ENCODE measurements at regions not wholly inside any gene's neighbourhood (a gene's known extent, or its start where the extent isn't known, plus 50 kb on each side); places are given as distances from the start of the nearest gene placed in this dataset.

DNA sequence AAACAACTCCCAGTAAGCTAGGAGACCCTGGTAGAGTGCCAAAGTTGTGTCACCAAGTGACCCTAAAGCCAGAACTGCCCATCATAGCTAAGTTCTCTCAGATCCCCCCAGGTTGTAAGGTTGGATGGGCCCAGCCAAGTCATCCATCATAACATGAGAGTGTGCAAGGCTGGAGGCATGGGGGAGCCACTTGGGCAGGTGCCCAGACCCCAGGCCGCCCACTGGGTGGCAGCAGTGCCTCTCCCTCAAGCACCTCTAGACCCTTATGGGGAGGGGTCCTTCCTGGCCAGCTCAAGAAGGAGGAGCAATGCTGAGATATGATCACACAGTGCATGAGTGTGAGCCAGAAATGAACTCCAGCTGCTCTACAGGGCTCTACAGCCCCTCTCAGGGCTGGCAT lies 154.5 kb downstream of the MYLK4 start:
- TF ChIP-seq GATA3 (IDR thresholded peaks at IDR 0.05; ENCODE audit: low read depth, low read length) (no peak), GATA2 (IDR thresholded peaks at IDR 0.05; ENCODE audit: low read depth, low read length) (no peak)
